Umbilical cord (tissue), 1 donor: ENCODE measurements at regions not wholly inside any gene's neighbourhood (a gene's known extent, or its start where the extent isn't known, plus 50 kb on each side); places are given as distances from the start of the nearest gene placed in this dataset.
A peak's percentile ranks its signal among the peaks of the same experiment; 100 is the strongest.
"Not testable (repeated sequence)": the region's sequence is repeated elsewhere in the genome, so short reads cannot be mapped to it uniquely, and the experiment has no call there.

Experiments
- DNase-seq: peaks from one replicate; pipeline ENCODE4 v3.0.0-alpha.2; 2015; ENCODE audit warnings: low spot score

GRCh38 chr1:60891281-60891680 is 191.1 kb upstream of the NFIA start:
- no peak for DNase-seq

- DNase-seq: no peak
Measured at GRCh38 chr1:60890664-60891063, 191.7 kb upstream of the NFIA start.

GRCh38 chr1:60889709-60890108 is 192.7 kb upstream of the NFIA start:
- DNase-seq: no peak

GRCh38 chr1:60888126-60888525 is 194.2 kb upstream of the NFIA start:
- DNase-seq: no peak

- DNase-seq: peak; percentile 9
Measured at GRCh38 chr1:60886793-60887331, 195.5 kb upstream of the NFIA start.

GRCh38 chr1:60886090-60886489 is 196.3 kb upstream of the NFIA start:
- no peak for DNase-seq

- no peak for DNase-seq
Measured at GRCh38 chr1:60880202-60880601, 202.2 kb upstream of the NFIA start.

GRCh38 chr1:60878323-60878722 is 204.0 kb upstream of the NFIA start:
- no peak for DNase-seq

- no peak for DNase-seq
Measured at GRCh38 chr1:60877376-60877775, 205.0 kb upstream of the NFIA start.

GRCh38 chr1:60876952-60877351 is 205.4 kb upstream of the NFIA start:
- DNase-seq: no peak

GRCh38 chr1:60875138-60875537 is 207.2 kb upstream of the NFIA start:
- no peak for DNase-seq

GRCh38 chr1:60874718-60875117 is 207.6 kb upstream of the NFIA start:
- no peak for DNase-seq

- DNase-seq: not testable (repeated sequence)
Measured at GRCh38 chr1:60873396-60873795, 209.0 kb upstream of the NFIA start.

GRCh38 chr1:60872426-60873054 is 209.8 kb upstream of the NFIA start:
- DNase-seq: no peak

- DNase-seq: no peak
Measured at GRCh38 chr1:60870269-60870865, 212.0 kb upstream of the NFIA start.

- DNase-seq: no peak
Measured at GRCh38 chr1:60868901-60869663, 213.3 kb upstream of the NFIA start.

- no peak for DNase-seq
Measured at GRCh38 chr1:60867782-60868181, 214.6 kb upstream of the NFIA start.

- peak; percentile 39 for DNase-seq
Measured at GRCh38 chr1:60866917-60867531, 215.3 kb upstream of the NFIA start.

GRCh38 chr1:60866226-60866900 is 216.0 kb upstream of the NFIA start:
- DNase-seq: no peak

GRCh38 chr1:60865166-60865565 is 217.2 kb upstream of the NFIA start:
- no peak for DNase-seq

GRCh38 chr1:60864722-60865121 is 217.6 kb upstream of the NFIA start:
- no peak for DNase-seq

GRCh38 chr1:60863131-60863530 is 219.2 kb upstream of the NFIA start:
- DNase-seq: no peak
